ENCODE measurements at regions not wholly inside any gene's neighbourhood (a gene's known extent, or its start where the extent isn't known, plus 50 kb on each side); places are given as distances from the start of the nearest gene placed in this dataset.

GRCh38 chr12:38149395-38150073 is 167.0 kb upstream of the ALG10B start:
- no peak overlapping the region for H3K4me3 ChIP-seq (ENCODE audit: low read depth, low read length)
- TF ChIP-seq CTCF (IDR thresholded peaks at IDR 0.05; ENCODE audit: low read depth, low read length, missing control alignments), result no peak
- no peak for DNase-seq (ENCODE audit: low read depth)

GRCh38 chr12:38151991-38152700 is 164.4 kb upstream of the ALG10B start:
- no peak for TF ChIP-seq CTCF (IDR thresholded peaks at IDR 0.05; ENCODE audit: low read depth, low read length, missing control alignments)
- DNase-seq (ENCODE audit: low read depth), result no peak
- H3K4me3 ChIP-seq (ENCODE audit: low read depth, low read length), result no peak overlapping the region

- TF ChIP-seq CTCF (IDR thresholded peaks at IDR 0.05; ENCODE audit: low read depth, low read length, missing control alignments), result no peak
- H3K4me3 ChIP-seq (ENCODE audit: low read depth, low read length), result no peak overlapping the region
- no peak for DNase-seq (ENCODE audit: low read depth)
Measured at GRCh38 chr12:38152816-38153736, 163.5 kb upstream of the ALG10B start.

DNA sequence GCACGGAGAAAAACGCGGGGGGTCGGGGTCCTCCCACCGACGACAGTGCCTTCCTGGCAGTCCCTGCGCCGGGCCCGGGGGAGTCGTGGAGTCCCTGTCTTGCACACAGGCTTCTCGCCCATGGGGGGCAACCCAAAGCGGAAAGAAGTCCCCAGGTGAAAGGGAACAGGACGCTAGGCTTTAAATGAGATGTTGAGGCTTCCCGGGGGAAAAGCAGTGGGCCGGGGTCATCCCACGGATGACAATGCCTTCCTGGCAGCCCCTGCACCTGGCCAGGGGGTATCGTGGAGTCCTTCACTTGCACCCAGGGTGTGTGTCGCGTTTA is 162.9 kb upstream of the ALG10B start:
- no peak overlapping the region for H3K4me3 ChIP-seq (ENCODE audit: low read depth, low read length)
- no peak for DNase-seq (ENCODE audit: low read depth)
- no peak for TF ChIP-seq CTCF (IDR thresholded peaks at IDR 0.05; ENCODE audit: low read depth, low read length, missing control alignments)

GRCh38 chr12:38154096-38155019 is 162.2 kb upstream of the ALG10B start:
- DNase-seq (ENCODE audit: low read depth), result no peak
- H3K4me3 ChIP-seq (ENCODE audit: low read depth, low read length), result no peak overlapping the region
- TF ChIP-seq CTCF (IDR thresholded peaks at IDR 0.05; ENCODE audit: low read depth, low read length, missing control alignments), result no peak

DNA sequence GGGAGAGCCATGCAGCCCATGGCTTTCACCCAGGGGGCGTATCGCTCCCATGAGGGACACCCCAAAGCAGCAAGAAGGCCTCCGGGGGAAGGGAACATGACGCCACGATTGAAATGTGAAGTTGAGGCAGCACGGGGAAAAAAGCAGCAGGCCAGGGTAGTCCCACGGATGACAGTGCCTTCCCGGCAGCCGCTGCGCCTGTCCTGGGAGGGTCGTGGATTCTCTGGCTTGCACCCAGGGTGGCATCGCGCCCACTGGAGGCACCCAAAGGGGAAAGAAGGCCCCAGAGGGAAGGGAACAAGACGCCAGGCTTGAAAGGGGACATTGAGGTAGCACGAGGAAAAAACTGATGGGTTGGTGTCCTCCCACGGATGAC is 161.6 kb upstream of the ALG10B start:
- no peak for TF ChIP-seq CTCF (IDR thresholded peaks at IDR 0.05; ENCODE audit: low read depth, low read length, missing control alignments)
- no peak for DNase-seq (ENCODE audit: low read depth)
- no peak overlapping the region for H3K4me3 ChIP-seq (ENCODE audit: low read depth, low read length)

Measured in GM12864 (cell line).